ENCODE measurements at regions not wholly inside any gene's neighbourhood (a gene's known extent, or its start where the extent isn't known, plus 50 kb on each side); places are given as distances from the start of the nearest gene placed in this dataset.

DNA sequence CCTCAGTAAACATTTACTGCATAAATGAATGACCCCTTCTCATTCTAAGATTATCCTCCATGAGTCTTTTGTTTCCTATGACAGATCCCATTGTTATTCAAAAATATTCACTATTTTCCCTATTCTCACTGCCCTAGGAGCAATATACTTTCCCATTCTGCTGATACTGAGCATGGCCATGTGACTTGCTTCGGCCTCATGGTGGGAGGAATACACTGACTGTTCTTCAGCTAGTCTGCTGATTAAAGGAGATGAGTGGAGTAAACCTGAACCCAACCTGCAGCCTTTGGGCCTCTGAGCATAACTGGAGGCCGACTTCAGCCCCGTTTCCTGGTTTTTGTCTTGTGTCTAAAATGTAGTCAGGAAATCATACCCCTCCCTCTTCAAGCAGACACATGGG lies 531.8 kb upstream of the SALL1 start:
- no peak overlapping the region for H3K4me3 ChIP-seq (ENCODE audit: low read depth, low read length)
- no peak for TF ChIP-seq CTCF (IDR thresholded peaks at IDR 0.05; ENCODE audit: insufficient read depth, low read length)
- DNase-seq (ENCODE audit: low read depth): no peak

DNA sequence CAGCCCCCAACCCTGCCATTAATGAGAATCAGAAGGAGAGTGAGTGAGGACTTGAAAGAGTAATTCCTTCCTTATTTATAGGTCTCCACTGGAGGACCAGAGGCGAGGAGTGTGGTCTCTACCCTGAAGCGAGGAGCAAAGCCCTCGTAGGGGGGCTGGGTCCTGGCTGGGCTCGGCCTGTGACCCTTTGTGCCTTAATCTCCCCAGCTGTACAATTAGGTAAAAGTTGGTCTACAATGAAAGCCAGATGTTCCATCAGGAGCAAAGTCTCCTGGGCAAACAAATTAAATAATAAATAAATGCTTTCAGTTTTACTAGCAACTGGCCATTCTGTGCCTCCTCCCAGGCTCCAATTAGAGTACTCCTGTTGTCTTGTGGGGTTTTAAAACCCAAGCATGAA lies 523.5 kb upstream of the SALL1 start:
- DNase-seq (ENCODE audit: low read depth): no peak
- no peak for TF ChIP-seq CTCF (IDR thresholded peaks at IDR 0.05; ENCODE audit: insufficient read depth, low read length)
- no peak overlapping the region for H3K4me3 ChIP-seq (ENCODE audit: low read depth, low read length)

GRCh38 chr16:51670527-51670926 lies 519.5 kb upstream of the SALL1 start:
- DNase-seq (ENCODE audit: low read depth): no peak
- no peak overlapping the region for H3K4me3 ChIP-seq (ENCODE audit: low read depth, low read length)
- TF ChIP-seq CTCF (IDR thresholded peaks at IDR 0.05; ENCODE audit: insufficient read depth, low read length): no peak

- no peak for TF ChIP-seq CTCF (IDR thresholded peaks at IDR 0.05; ENCODE audit: insufficient read depth, low read length)
- DNase-seq (ENCODE audit: low read depth): no peak
Observed at GRCh38 chr16:51666821-51667220, 515.8 kb upstream of the SALL1 start.

GRCh38 chr16:51666074-51666473 lies 515.0 kb upstream of the SALL1 start:
- no peak for TF ChIP-seq CTCF (IDR thresholded peaks at IDR 0.05; ENCODE audit: insufficient read depth, low read length)

More at GRCh38 chr16:51666821-51667220, 515.8 kb upstream of the SALL1 start:
- no peak overlapping the region for H3K4me3 ChIP-seq (ENCODE audit: low read depth, low read length)

GRCh38 chr16:51665436-51665998 lies 514.4 kb upstream of the SALL1 start:
- H3K4me3 ChIP-seq (ENCODE audit: low read depth, low read length): no peak overlapping the region
- TF ChIP-seq CTCF (IDR thresholded peaks at IDR 0.05; ENCODE audit: insufficient read depth, low read length): no peak
- DNase-seq (ENCODE audit: low read depth): no peak

More at GRCh38 chr16:51666074-51666473, 515.0 kb upstream of the SALL1 start:
- no peak overlapping the region for H3K4me3 ChIP-seq (ENCODE audit: low read depth, low read length)
- DNase-seq (ENCODE audit: low read depth): no peak

GRCh38 chr16:51658531-51658930 lies 507.5 kb upstream of the SALL1 start:
- TF ChIP-seq CTCF (IDR thresholded peaks at IDR 0.05; ENCODE audit: insufficient read depth, low read length): no peak
- no peak overlapping the region for H3K4me3 ChIP-seq (ENCODE audit: low read depth, low read length)
- DNase-seq (ENCODE audit: low read depth): no peak

All from fibroblast of the aortic adventitia (primary cell).